Neural progenitor cell (in vitro differentiated cells): ENCODE measurements at regions not wholly inside any gene's neighbourhood (a gene's known extent, or its start where the extent isn't known, plus 50 kb on each side); places are given as distances from the start of the nearest gene placed in this dataset.

ENCODE experiments used
- DNase-seq: peaks from one replicate; pipeline ENCODE4 v3.0.0-alpha.2; 2016; ENCODE audit warnings: low spot score
- H2AFZ ChIP-seq: fragments of 200-600 bp; sonication (generic); replicated peaks from 2 replicates; pipeline ENCODE4 v1.6.1; 2016; ENCODE audit warnings: antibody characterized with exemption
- H3F3A ChIP-seq: fragments of 200-600 bp; sonication (generic); 2 replicates; pipeline ENCODE4 v1.6.1; 2016; ENCODE audit warnings: antibody characterized with exemption, low read depth
- H3K27ac ChIP-seq: fragments of 200-600 bp; sonication (generic); 2 replicates; pipeline ENCODE4 v1.5.1; 2016; ENCODE audit warnings: mild to moderate bottlenecking
- H3K27me3 ChIP-seq: fragments of 200-600 bp; sonication (generic); 2 replicates; pipeline ENCODE4 v1.6.1; 2016; ENCODE audit warnings: mild to moderate bottlenecking, moderate library complexity
- H3K36me3 ChIP-seq: fragments of 200-600 bp; sonication (generic); 2 replicates; pipeline ENCODE4 v1.5.1; 2016
- H3K4me1 ChIP-seq: fragments of 200-600 bp; sonication (generic); 2 replicates; pipeline ENCODE4 v1.6.1; 2016; ENCODE audit warnings: mixed run types
- H3K4me2 ChIP-seq: fragments of 200-600 bp; sonication (generic); 2 replicates; pipeline ENCODE4 v1.6.1; 2016
- H3K4me3 ChIP-seq: fragments of 200-600 bp; sonication (generic); 2 replicates; pipeline ENCODE4 v1.5.1; 2016
- H3K79me2 ChIP-seq: fragments of 200-600 bp; sonication (generic); 2 replicates; pipeline ENCODE4 v1.6.1; 2016; ENCODE audit warnings: low read depth
- H3K9ac ChIP-seq: fragments of 200-600 bp; sonication (generic); 2 replicates; pipeline ENCODE4 v1.6.1; 2016
- H3K9me3 ChIP-seq: fragments of 200-600 bp; sonication (generic); 2 replicates; pipeline ENCODE4 v1.5.1; 2016; ENCODE audit warnings: low read depth
- H4K20me1 ChIP-seq: fragments of 200-600 bp; sonication (generic); 2 replicates; pipeline ENCODE4 v1.6.1; 2016; ENCODE audit warnings: low read depth
- H3K27ac Mint-ChIP-seq: 3 replicates; pipeline ENCODE4 v1.8.0; 2021; ENCODE audit warnings: mixed read lengths
- H3K27me3 Mint-ChIP-seq: 2 replicates; pipeline ENCODE4 v1.8.0; 2022; ENCODE audit warnings: low read depth, mild to moderate bottlenecking, inconsistent platforms, moderate library complexity, mixed read lengths; ENCODE audit not compliant: insufficient read depth
- H3K36me3 Mint-ChIP-seq: 3 replicates; pipeline ENCODE4 v1.8.0; 2021; ENCODE audit warnings: mixed read lengths
- H3K4me1 Mint-ChIP-seq: 3 replicates; pipeline ENCODE4 v1.8.0; 2021; ENCODE audit warnings: mixed read lengths
- H3K4me3 Mint-ChIP-seq: 3 replicates; pipeline ENCODE4 v1.8.0; 2021; ENCODE audit warnings: mild to moderate bottlenecking, moderate library complexity, mixed read lengths
- H3K9me3 Mint-ChIP-seq: 3 replicates; pipeline ENCODE4 v1.8.0; 2020; ENCODE audit warnings: mixed read lengths
- EZH2 ChIP-seq: fragments of 200-600 bp; sonication (generic); IDR thresholded peaks from 2 replicates; pipeline ENCODE4 v1.6.1; 2017; ENCODE audit warnings: antibody characterized with exemption, mild to moderate bottlenecking, moderate library complexity
- EZH2phosphoT487 ChIP-seq: fragments of 200-600 bp; sonication (generic); IDR thresholded peaks from 2 replicates; pipeline ENCODE4 v1.6.1; 2017; ENCODE audit warnings: antibody characterized with exemption
- TF ChIP-seq, protein P1 (sequence below): fragments of 200-600 bp; sonication (generic); IDR thresholded peaks from 2 replicates; pipeline ENCODE4 v1.5.1; 2017; ENCODE audit warnings: antibody characterized with exemption, mild to moderate bottlenecking

DNA sequence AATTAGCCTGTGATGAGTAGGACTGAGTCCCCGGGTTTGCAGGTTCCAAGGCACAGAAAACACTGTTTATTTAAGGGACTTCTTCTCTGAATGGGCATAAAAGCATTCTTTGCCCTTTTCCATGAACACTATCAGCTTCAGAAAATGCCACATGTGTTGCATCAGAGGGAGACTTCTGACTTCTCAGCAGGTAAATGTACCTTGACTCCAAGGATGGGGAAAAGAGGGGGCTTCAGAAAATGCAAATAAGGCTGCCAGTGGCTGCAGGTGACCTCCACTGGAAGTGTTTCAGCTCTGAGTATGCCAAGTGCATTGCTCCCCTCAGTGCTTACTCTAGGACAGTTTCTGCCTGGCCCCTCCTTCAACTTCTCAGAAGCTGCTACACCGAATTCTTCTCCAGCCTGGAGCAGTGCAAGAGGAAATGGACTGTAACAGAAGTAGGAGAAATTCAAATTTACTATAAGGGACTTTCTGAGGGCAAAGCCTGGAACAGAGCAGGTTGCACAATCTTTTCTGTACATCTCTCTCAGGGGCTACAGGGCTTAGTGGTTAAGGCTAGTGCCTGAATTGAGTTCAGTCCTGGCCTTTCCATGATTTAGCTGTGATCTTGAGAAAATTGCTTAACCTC, 233.2 kb downstream of the PTTG2 start:
- Mint-ChIP-seq H3K27ac (no peak overlapping the region), H3K4me1 (peaks cover 11% of the 10 kb centered on the region), H3K9me3 (no peaks in the 10 kb centered on the region), H3K4me3 (no peak overlapping the region), H3K27me3 (no peaks in the 10 kb centered on the region), H3K36me3 (no peaks in the 10 kb centered on the region)
- no peak overlapping the region for H3K9ac ChIP-seq
- H3K27ac ChIP-seq, result no peak overlapping the region
- H2AFZ ChIP-seq, result no peak overlapping the region
- no peaks in the 10 kb centered on the region for H3K27me3 ChIP-seq
- no peaks in the 10 kb centered on the region for H3K36me3 ChIP-seq
- no peaks in the 10 kb centered on the region for H4K20me1 ChIP-seq
- H3K4me3 ChIP-seq, result no peak overlapping the region
- H3K4me2 ChIP-seq, result no peak overlapping the region
- no peak for DNase-seq
- H3K79me2 ChIP-seq, result no peaks in the 10 kb centered on the region
- H3F3A ChIP-seq, result no peaks in the 10 kb centered on the region
- H3K4me1 ChIP-seq, result peaks cover 6% of the 10 kb centered on the region
- no peaks in the 10 kb centered on the region for H3K9me3 ChIP-seq
- TF ChIP-seq EZH2, result no peak
- TF ChIP-seq, protein P1, sequence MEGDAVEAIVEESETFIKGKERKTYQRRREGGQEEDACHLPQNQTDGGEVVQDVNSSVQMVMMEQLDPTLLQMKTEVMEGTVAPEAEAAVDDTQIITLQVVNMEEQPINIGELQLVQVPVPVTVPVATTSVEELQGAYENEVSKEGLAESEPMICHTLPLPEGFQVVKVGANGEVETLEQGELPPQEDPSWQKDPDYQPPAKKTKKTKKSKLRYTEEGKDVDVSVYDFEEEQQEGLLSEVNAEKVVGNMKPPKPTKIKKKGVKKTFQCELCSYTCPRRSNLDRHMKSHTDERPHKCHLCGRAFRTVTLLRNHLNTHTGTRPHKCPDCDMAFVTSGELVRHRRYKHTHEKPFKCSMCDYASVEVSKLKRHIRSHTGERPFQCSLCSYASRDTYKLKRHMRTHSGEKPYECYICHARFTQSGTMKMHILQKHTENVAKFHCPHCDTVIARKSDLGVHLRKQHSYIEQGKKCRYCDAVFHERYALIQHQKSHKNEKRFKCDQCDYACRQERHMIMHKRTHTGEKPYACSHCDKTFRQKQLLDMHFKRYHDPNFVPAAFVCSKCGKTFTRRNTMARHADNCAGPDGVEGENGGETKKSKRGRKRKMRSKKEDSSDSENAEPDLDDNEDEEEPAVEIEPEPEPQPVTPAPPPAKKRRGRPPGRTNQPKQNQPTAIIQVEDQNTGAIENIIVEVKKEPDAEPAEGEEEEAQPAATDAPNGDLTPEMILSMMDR, result no peak

DNA sequence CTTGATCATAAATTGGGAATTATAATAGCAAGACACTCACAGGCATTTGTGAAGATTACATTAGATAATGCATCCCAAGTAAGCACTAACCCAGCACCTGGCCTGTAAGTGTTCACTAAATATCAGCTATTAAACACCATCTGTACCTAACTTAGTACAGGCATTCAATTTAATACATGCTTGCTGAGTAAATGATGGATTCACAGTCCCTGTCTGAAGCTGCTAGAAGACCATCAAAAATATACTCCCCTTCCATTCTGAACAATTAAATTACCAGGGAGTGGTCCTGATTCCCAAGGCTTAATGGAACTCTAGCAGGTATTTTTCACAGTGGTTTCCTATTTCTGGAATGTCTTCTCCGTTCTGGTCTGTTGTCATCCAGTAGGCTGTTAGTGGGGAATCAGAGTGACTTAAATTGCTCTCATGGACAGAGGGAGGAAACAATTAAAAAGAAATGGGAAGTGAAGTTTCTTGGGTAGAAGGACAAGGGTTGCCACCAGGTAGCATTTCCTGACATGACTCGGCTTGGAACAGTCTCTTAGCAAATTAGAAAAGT, 233.9 kb downstream of the PTTG2 start:
- no peak for TF ChIP-seq EZH2phosphoT487
- TF ChIP-seq EZH2, result no peak
- TF ChIP-seq, protein P1, result no peak
- Histone ChIP-seq H3K4me1 (peaks cover 6% of the 10 kb centered on the region), H3K36me3 (no peaks in the 10 kb centered on the region), H3F3A (no peaks in the 10 kb centered on the region), H3K9ac (no peak overlapping the region), H3K4me2 (no peak overlapping the region), H3K79me2 (no peaks in the 10 kb centered on the region), H3K4me3 (no peak overlapping the region), H3K27ac (no peak overlapping the region), H2AFZ (no peak overlapping the region), H3K9me3 (no peaks in the 10 kb centered on the region), H4K20me1 (no peaks in the 10 kb centered on the region), H3K27me3 (no peaks in the 10 kb centered on the region)
- Mint-ChIP-seq H3K4me3 (no peak overlapping the region), H3K9me3 (no peaks in the 10 kb centered on the region), H3K27me3 (no peaks in the 10 kb centered on the region), H3K36me3 (no peaks in the 10 kb centered on the region), H3K27ac (no peak overlapping the region), H3K4me1 (peaks cover 11% of the 10 kb centered on the region)
- DNase-seq, result no peak

DNA sequence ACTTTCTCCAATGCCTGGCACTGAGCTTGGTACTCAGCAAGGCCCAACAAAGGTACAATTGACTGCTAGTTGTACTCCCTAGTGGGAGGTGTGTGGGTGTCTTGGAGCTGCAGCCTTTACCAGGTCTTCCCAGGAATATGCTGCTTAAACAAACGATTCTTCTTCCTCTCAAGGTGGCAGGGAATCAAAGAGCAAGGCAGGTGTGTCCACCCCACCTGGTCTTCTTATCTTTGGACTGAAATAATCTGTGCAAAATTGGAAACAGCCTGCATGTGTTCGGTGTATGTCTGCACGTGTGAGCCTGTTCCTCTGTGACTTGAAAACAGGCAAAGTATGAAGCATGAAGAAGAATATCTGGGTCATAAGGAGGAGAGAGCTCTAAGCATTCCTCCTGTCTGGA, 235.3 kb downstream of the PTTG2 start:
- Histone ChIP-seq H2AFZ (no peak overlapping the region), H3K27me3 (no peaks in the 10 kb centered on the region), H3K4me1 (peaks cover 5% of the 10 kb centered on the region), H4K20me1 (no peaks in the 10 kb centered on the region), H3K4me2 (no peak overlapping the region), H3K36me3 (no peaks in the 10 kb centered on the region), H3K9ac (no peak overlapping the region), H3F3A (no peaks in the 10 kb centered on the region), H3K79me2 (no peaks in the 10 kb centered on the region), H3K9me3 (no peaks in the 10 kb centered on the region), H3K4me3 (no peak overlapping the region), H3K27ac (no peak overlapping the region)
- H3K27me3 Mint-ChIP-seq, result no peaks in the 10 kb centered on the region
- no peak for DNase-seq
- no peaks in the 10 kb centered on the region for H3K36me3 Mint-ChIP-seq
- H3K9me3 Mint-ChIP-seq, result no peaks in the 10 kb centered on the region
- H3K4me1 Mint-ChIP-seq, result peaks cover 7% of the 10 kb centered on the region
- no peak overlapping the region for H3K27ac Mint-ChIP-seq
- no peak for TF ChIP-seq EZH2phosphoT487
- no peak for TF ChIP-seq EZH2
- TF ChIP-seq, protein P1, result no peak
- H3K4me3 Mint-ChIP-seq, result no peak overlapping the region
